ENCODE measurements at regions not wholly inside any gene's neighbourhood (a gene's known extent, or its start where the extent isn't known, plus 50 kb on each side); places are given as distances from the start of the nearest gene placed in this dataset.

DNA sequence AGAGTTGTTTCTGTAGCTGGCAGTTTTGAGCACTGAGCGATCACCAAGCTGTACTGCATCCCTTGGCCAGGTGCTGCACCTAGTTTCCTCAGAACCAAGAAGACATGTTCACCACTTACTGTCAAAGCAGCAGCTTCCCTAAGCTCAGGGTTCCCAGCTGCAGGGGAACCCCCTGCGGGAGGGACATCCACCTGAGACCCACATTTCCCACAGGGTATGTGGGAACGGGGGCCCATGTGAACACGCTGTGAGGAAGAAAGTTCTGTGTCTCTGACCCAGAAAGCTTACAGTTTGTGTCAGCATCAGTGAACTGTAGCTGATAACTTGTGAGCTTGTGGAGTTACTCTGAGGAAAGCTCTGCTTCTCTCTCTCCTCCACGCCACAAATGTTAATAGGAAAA, 436.8 kb upstream of the IGFBP3 start:
- Histone ChIP-seq H3K4me2 (no peak overlapping the region), H3K4me1 (ENCODE audit: low read depth, poor library complexity, severe bottlenecking) (no peaks in the 10 kb centered on the region)
- TF ChIP-seq, protein P1, sequence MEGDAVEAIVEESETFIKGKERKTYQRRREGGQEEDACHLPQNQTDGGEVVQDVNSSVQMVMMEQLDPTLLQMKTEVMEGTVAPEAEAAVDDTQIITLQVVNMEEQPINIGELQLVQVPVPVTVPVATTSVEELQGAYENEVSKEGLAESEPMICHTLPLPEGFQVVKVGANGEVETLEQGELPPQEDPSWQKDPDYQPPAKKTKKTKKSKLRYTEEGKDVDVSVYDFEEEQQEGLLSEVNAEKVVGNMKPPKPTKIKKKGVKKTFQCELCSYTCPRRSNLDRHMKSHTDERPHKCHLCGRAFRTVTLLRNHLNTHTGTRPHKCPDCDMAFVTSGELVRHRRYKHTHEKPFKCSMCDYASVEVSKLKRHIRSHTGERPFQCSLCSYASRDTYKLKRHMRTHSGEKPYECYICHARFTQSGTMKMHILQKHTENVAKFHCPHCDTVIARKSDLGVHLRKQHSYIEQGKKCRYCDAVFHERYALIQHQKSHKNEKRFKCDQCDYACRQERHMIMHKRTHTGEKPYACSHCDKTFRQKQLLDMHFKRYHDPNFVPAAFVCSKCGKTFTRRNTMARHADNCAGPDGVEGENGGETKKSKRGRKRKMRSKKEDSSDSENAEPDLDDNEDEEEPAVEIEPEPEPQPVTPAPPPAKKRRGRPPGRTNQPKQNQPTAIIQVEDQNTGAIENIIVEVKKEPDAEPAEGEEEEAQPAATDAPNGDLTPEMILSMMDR (conservative IDR thresholded peaks at IDR 0.05; ENCODE audit: low read depth, low read length), result no peak

DNA sequence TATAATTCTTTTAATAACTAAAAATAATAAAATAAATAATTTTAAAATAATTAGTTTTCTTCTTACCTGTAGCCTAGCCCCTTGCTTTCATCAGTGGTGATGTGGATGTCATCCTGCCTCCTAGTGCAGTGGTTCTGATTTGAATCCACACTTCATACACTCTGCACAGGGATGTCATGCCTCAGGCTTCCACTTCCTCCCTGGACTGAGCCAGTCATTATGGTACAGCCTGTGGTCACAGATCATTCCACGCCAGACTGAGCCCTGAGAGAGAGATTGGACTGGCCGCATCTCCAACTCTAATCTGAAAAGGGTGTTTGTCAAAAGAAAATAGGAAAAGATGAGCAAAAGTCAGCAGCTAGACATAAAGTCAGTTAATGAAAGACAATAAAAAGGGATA, 436.2 kb upstream of the IGFBP3 start:
- Histone ChIP-seq H3K27ac (no peak overlapping the region), H3K79me2 (ENCODE audit: insufficient read depth, low read depth) (no peaks in the 10 kb centered on the region), H3K4me2 (no peak overlapping the region), H4K20me1 (ENCODE audit: insufficient read depth) (no peaks in the 10 kb centered on the region), H3K36me3 (ENCODE audit: insufficient read depth) (no peaks in the 10 kb centered on the region), H2AFZ (ENCODE audit: low read depth) (no peak overlapping the region), H3K4me1 (ENCODE audit: low read depth, poor library complexity, severe bottlenecking) (no peaks in the 10 kb centered on the region), H3K9ac (no peak overlapping the region), H3K4me3 (IDR thresholded peaks at IDR 0.05; ENCODE audit: insufficient read depth, low read depth, low read length) (no peak overlapping the region), H3K27me3 (ENCODE audit: insufficient read depth, low read depth) (no peaks in the 10 kb centered on the region)
- TF ChIP-seq, protein P1 (conservative IDR thresholded peaks at IDR 0.05; ENCODE audit: low read depth, low read length), result no peak

More for the DNA sequence above, 436.8 kb upstream of the IGFBP3 start:
- Histone ChIP-seq H3K36me3 (ENCODE audit: insufficient read depth) (no peaks in the 10 kb centered on the region), H3K4me3 (IDR thresholded peaks at IDR 0.05; ENCODE audit: insufficient read depth, low read depth, low read length) (no peak overlapping the region), H2AFZ (ENCODE audit: low read depth) (no peak overlapping the region), H3K9ac (no peak overlapping the region), H3K79me2 (ENCODE audit: insufficient read depth, low read depth) (no peaks in the 10 kb centered on the region), H3K27me3 (ENCODE audit: insufficient read depth, low read depth) (no peaks in the 10 kb centered on the region), H4K20me1 (ENCODE audit: insufficient read depth) (no peaks in the 10 kb centered on the region), H3K27ac (no peak overlapping the region)

DNA sequence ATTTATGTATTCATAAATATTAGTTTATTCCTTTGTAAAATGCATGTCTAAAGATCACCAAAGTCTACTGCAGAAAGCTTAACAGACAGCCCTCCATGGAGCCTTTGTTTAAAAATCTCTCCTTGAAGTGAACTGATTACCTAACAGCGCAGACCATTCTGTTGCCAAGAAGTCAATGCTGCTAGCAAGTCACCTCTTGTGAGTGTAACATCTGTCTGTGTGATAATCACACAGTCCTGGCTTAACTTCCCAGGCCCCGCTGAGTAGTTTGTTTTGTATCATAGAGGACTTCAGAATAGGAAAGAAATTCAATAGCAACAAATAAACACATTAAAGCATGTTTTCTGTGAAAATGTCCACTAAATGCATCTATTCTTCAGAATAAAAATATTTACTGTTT, 435.3 kb upstream of the IGFBP3 start:
- Histone ChIP-seq H3K27ac (no peak overlapping the region), H3K4me1 (ENCODE audit: low read depth, poor library complexity, severe bottlenecking) (no peaks in the 10 kb centered on the region), H3K4me3 (IDR thresholded peaks at IDR 0.05; ENCODE audit: insufficient read depth, low read depth, low read length) (no peak overlapping the region), H3K36me3 (ENCODE audit: insufficient read depth) (no peaks in the 10 kb centered on the region), H3K79me2 (ENCODE audit: insufficient read depth, low read depth) (no peaks in the 10 kb centered on the region), H3K4me2 (no peak overlapping the region), H4K20me1 (ENCODE audit: insufficient read depth) (no peaks in the 10 kb centered on the region), H3K27me3 (ENCODE audit: insufficient read depth, low read depth) (no peaks in the 10 kb centered on the region), H3K9ac (no peak overlapping the region), H2AFZ (ENCODE audit: low read depth) (no peak overlapping the region)
- TF ChIP-seq, protein P1 (conservative IDR thresholded peaks at IDR 0.05; ENCODE audit: low read depth, low read length), result no peak

DNA sequence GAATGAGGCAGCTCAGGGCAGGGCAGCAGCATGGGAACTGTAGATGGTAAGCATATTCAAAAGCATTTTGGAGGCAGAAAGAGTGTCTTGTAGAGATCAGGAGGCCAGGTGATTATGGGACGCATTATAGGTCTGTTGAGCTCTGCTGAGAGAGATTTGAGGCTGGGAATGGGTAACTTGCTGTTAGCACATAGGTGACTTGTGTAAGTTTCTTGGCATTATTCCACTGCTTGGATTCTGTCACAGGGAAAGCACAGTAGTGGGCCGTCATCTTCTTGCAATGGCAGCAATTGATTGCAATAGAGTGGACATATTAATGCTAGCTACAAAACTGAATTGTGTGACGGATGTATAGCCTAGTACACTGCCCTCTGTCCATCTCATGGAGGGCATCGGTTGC, 434.3 kb upstream of the IGFBP3 start:
- H3K36me3 ChIP-seq (ENCODE audit: insufficient read depth), result no peaks in the 10 kb centered on the region
- H4K20me1 ChIP-seq (ENCODE audit: insufficient read depth), result no peaks in the 10 kb centered on the region
- no peak overlapping the region for H3K4me2 ChIP-seq
- H3K4me3 ChIP-seq (IDR thresholded peaks at IDR 0.05; ENCODE audit: insufficient read depth, low read depth, low read length), result no peak overlapping the region
- no peaks in the 10 kb centered on the region for H3K4me1 ChIP-seq (ENCODE audit: low read depth, poor library complexity, severe bottlenecking)
- no peaks in the 10 kb centered on the region for H3K27me3 ChIP-seq (ENCODE audit: insufficient read depth, low read depth)
- H3K27ac ChIP-seq, result no peak overlapping the region
- no peaks in the 10 kb centered on the region for H3K79me2 ChIP-seq (ENCODE audit: insufficient read depth, low read depth)
- no peak overlapping the region for H2AFZ ChIP-seq (ENCODE audit: low read depth)
- TF ChIP-seq, protein P1 (conservative IDR thresholded peaks at IDR 0.05; ENCODE audit: low read depth, low read length), result no peak
- H3K9ac ChIP-seq, result no peak overlapping the region
